Activated CD4-positive, alpha-beta T cell treated with anti-CD3 and anti-CD28 coated beads for 36 hours (primary cell): ENCODE measurements at regions not wholly inside any gene's neighbourhood (a gene's known extent, or its start where the extent isn't known, plus 50 kb on each side); places are given as distances from the start of the nearest gene placed in this dataset.
"Not testable (repeated sequence)": the region's sequence is repeated elsewhere in the genome, so short reads cannot be mapped to it uniquely, and the experiment has no call there.

ENCODE experiments used
- ATAC-seq: fragments of 200-7000 bp; cut with Tn5 transposase; one replicate; pipeline ENCODE4 v1.10.0; 2021; ENCODE audit warnings: mild to moderate bottlenecking, moderate library complexity
- CTCF ChIA-PET: fragments of 350-600 bp; sonication (Branson Sonifier 250); formaldehyde crosslinking; loops from one replicate; lab custom pipeline; 2021; ENCODE audit warnings: antibody characterized with exemption; lab: Charles Lee
- POLR2A ChIA-PET: fragments of 350-600 bp; sonication (Branson Sonifier 250); formaldehyde crosslinking; loops from one replicate; lab custom pipeline; 2021; ENCODE audit warnings: antibody characterized with exemption, inconsistent platforms; lab: Charles Lee
- DNase-seq: peaks from one replicate; pipeline ENCODE4 v3.0.0-alpha.2; 2020
- H3K27ac Mint-ChIP-seq: one replicate; pipeline ENCODE4 v1.8.0; 2021; ENCODE audit warnings: mixed read lengths
- H3K27me3 Mint-ChIP-seq: one replicate; pipeline ENCODE4 v1.8.0; 2021; ENCODE audit warnings: mixed read lengths
- H3K36me3 Mint-ChIP-seq: one replicate; pipeline ENCODE4 v1.8.0; 2021; ENCODE audit warnings: low read depth, mixed read lengths
- H3K4me1 Mint-ChIP-seq: one replicate; pipeline ENCODE4 v1.8.0; 2021; ENCODE audit warnings: mixed read lengths
- H3K4me3 Mint-ChIP-seq: one replicate; pipeline ENCODE4 v1.8.0; 2021; ENCODE audit warnings: mild to moderate bottlenecking, moderate library complexity, mixed read lengths
- H3K9me3 Mint-ChIP-seq: one replicate; pipeline ENCODE4 v1.8.0; 2021; ENCODE audit warnings: low read depth, mixed read lengths
- intact Hi-C, 2 experiments: fragments of 100-400 bp; cut with DNase I in 1 of 2; cut with micrococcal nuclease in 1 of 2; formaldehyde crosslinking; loops; one replicate each; pipeline versions ENCODE4 v1.14.2 to v1.15.1; 2022 to 2024; cut with DNase I, micrococcal nuclease

DNA sequence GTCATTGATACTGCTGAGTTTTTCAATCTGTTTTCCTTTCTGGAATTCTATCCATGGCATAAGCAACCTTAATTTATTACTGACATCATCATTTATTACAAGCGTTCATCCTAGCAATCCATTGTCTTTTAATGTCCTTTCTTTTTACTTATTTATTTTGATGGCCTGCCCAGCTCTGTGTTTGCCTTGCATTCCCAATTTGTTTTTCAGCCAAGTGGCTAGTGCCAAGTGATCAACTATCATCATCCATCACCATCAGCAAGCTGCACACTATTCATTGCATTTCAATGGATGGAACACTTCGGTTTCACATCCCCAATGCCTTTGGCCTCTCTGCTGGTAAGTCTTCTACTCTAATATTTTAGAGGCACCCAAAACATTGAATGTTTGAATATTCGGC, 831.7 kb upstream of the EPHA5 start:
- Mint-ChIP-seq H3K36me3 (no peaks in the 10 kb centered on the region), H3K27ac (no peak overlapping the region), H3K27me3 (no peaks in the 10 kb centered on the region), H3K4me1 (no peaks in the 10 kb centered on the region), H3K9me3 (peaks cover 4% of the 10 kb centered on the region), H3K4me3 (no peak overlapping the region)
- ChIA-PET POLR2A (no interaction called here), CTCF (no interaction called here)
- intact Hi-C loops = no loop called here
- ATAC-seq = no peak
- DNase-seq = no peak

- CTCF ChIA-PET = no interaction called here
- intact Hi-C loops = no loop called here
- DNase-seq (no peak), ATAC-seq (no peak)
- Mint-ChIP-seq H3K4me3 (no peak overlapping the region), H3K9me3 (peaks cover 3% of the 10 kb centered on the region), H3K36me3 (no peaks in the 10 kb centered on the region), H3K4me1 (no peaks in the 10 kb centered on the region), H3K27me3 (no peaks in the 10 kb centered on the region), H3K27ac (no peak overlapping the region)
- POLR2A ChIA-PET = no interaction called here
These were observed 820.4 kb upstream of the EPHA5 start for GRCh38 chr4:66490729-66491128.

GRCh38 chr4:66489783-66490452, 819.6 kb upstream of the EPHA5 start:
- H3K4me3 Mint-ChIP-seq = no peak overlapping the region
- H3K9me3 Mint-ChIP-seq = peaks cover 3% of the 10 kb centered on the region
- ATAC-seq = no peak
- H3K4me1 Mint-ChIP-seq = no peaks in the 10 kb centered on the region
- intact Hi-C loops = no loop called here
- no peak for DNase-seq
- ChIA-PET POLR2A (no interaction called here), CTCF (no interaction called here)
- H3K36me3 Mint-ChIP-seq = no peaks in the 10 kb centered on the region
- H3K27ac Mint-ChIP-seq = no peak overlapping the region
- H3K27me3 Mint-ChIP-seq = no peaks in the 10 kb centered on the region

- POLR2A ChIA-PET = no interaction called here
- ATAC-seq (no peak), DNase-seq (no peak)
- CTCF ChIA-PET = no interaction called here
- Mint-ChIP-seq H3K27ac (no peak overlapping the region), H3K4me1 (no peaks in the 10 kb centered on the region), H3K9me3 (peaks cover 3% of the 10 kb centered on the region), H3K36me3 (no peaks in the 10 kb centered on the region), H3K4me3 (no peak overlapping the region), H3K27me3 (no peaks in the 10 kb centered on the region)
- intact Hi-C loops = no loop called here
These were observed 819.1 kb upstream of the EPHA5 start for GRCh38 chr4:66489370-66489769.

GRCh38 chr4:66486068-66486467, 815.8 kb upstream of the EPHA5 start:
- ChIA-PET CTCF (no interaction called here), POLR2A (no interaction called here)
- no peak for DNase-seq
- Mint-ChIP-seq H3K27ac (no peak overlapping the region), H3K27me3 (no peaks in the 10 kb centered on the region), H3K4me3 (no peak overlapping the region), H3K4me1 (no peaks in the 10 kb centered on the region), H3K36me3 (no peaks in the 10 kb centered on the region), H3K9me3 (peaks cover 6% of the 10 kb centered on the region)
- ATAC-seq = no peak
- intact Hi-C loops = no loop called here

- ChIA-PET POLR2A (no interaction called here), CTCF (no interaction called here)
- no peak for DNase-seq
- ATAC-seq = no peak
- Mint-ChIP-seq H3K27ac (no peak overlapping the region), H3K9me3 (peaks cover 7% of the 10 kb centered on the region), H3K36me3 (no peaks in the 10 kb centered on the region), H3K4me1 (no peaks in the 10 kb centered on the region), H3K27me3 (no peaks in the 10 kb centered on the region), H3K4me3 (no peak overlapping the region)
- intact Hi-C loops = no loop called here
These were observed 811.9 kb upstream of the EPHA5 start for GRCh38 chr4:66482186-66482585.

GRCh38 chr4:66475596-66475995, 805.3 kb upstream of the EPHA5 start:
- Mint-ChIP-seq H3K27me3 (no peaks in the 10 kb centered on the region), H3K9me3 (peaks cover 8% of the 10 kb centered on the region), H3K36me3 (peaks cover 2% of the 10 kb centered on the region), H3K4me1 (no peaks in the 10 kb centered on the region), H3K4me3 (no peak overlapping the region), H3K27ac (no peak overlapping the region)
- intact Hi-C loops = no loop called here
- CTCF ChIA-PET = no interaction called here
- POLR2A ChIA-PET = no interaction called here
- DNase-seq (no peak), ATAC-seq (no peak)

GRCh38 chr4:66465111-66465510, 794.8 kb upstream of the EPHA5 start:
- no peak overlapping the region for H3K4me3 Mint-ChIP-seq
- peaks cover 8% of the 10 kb centered on the region for H3K9me3 Mint-ChIP-seq
- ChIA-PET CTCF (no interaction called here), POLR2A (no interaction called here)
- no peaks in the 10 kb centered on the region for H3K27me3 Mint-ChIP-seq
- intact Hi-C loops = no loop called here
- H3K4me1 Mint-ChIP-seq = no peaks in the 10 kb centered on the region
- H3K36me3 Mint-ChIP-seq = no peaks in the 10 kb centered on the region
- H3K27ac Mint-ChIP-seq = no peak overlapping the region
- DNase-seq = no peak
- no peak for ATAC-seq

DNA sequence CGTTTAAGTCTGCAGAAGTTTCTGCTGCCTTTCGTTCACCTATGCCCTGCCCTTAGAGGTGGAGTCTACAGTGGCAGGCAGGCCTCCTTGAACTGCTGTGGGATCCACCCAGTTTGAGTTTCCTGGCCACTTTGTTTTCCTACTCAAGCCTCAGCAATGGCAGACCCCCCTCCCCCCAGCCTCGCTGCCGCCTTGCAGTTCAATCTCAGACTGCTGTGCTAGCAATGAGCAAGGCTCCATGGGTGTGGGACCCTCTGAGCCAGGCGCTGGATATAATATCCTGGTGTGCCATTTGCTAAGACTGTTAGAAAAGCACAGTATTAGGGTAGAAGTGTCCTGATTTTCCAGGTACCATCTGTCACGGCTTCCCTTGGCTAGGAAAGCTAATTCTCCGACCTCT, 792.6 kb upstream of the EPHA5 start:
- H3K4me1 Mint-ChIP-seq, H3K27me3 Mint-ChIP-seq, DNase-seq, H3K27ac Mint-ChIP-seq, H3K4me3 Mint-ChIP-seq, intact Hi-C loops, ATAC-seq, POLR2A ChIA-PET, CTCF ChIA-PET, H3K9me3 Mint-ChIP-seq, H3K36me3 Mint-ChIP-seq: not testable (repeated sequence)

DNA sequence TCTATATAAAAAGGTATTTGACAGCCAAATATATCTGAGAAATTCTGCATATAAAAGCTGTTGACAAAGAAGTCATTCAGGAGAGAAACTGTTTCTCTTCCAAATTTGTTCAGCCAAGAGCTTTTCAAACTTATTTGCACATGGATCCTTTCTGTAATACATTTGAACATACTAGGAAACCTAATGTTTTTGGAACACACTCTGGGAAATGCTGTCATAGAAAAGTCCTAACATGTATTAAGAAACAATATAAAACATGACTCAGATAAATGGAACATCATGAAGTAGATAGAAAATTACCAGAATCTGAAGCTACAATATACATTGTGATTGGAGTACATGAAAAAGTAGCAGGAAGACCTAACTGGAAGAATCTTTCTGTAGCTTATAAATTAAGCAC, 781.5 kb upstream of the EPHA5 start:
- intact Hi-C loops = no loop called here
- CTCF ChIA-PET = no interaction called here
- Mint-ChIP-seq H3K27ac (no peak overlapping the region), H3K36me3 (no peaks in the 10 kb centered on the region), H3K4me1 (no peaks in the 10 kb centered on the region), H3K27me3 (no peaks in the 10 kb centered on the region), H3K4me3 (no peak overlapping the region), H3K9me3 (peaks cover 3% of the 10 kb centered on the region)
- ATAC-seq (no peak), DNase-seq (no peak)
- POLR2A ChIA-PET = no interaction called here

DNA sequence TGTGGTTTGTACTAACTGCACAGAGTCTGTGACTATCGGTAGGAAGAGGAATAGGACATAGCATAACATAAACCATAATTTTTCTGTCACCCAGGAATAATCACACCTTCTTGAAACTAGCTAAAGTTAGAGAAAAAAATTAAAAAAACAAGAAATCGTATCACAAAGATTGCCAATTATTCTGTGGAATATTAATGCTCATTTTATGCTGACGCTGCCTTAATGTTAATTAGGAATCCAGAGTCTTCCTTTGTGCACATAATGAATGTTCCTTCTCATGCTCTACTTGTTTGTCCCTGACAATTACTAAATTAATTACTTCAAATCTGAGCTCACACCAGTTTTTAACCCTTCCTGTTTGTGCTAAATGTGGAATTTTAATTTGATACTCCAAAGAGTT, 772.7 kb upstream of the EPHA5 start:
- CTCF ChIA-PET = interaction anchor here (0.9 kb wide), 1 partner anchor 19 kb away, joined by 3 read pairs; no protein-coding TSS in a partner anchor
- ATAC-seq (no peak), DNase-seq (no peak)
- intact Hi-C loops = no loop called here
- H3K4me3 Mint-ChIP-seq = no peak overlapping the region
- POLR2A ChIA-PET = no interaction called here
- no peaks in the 10 kb centered on the region for H3K36me3 Mint-ChIP-seq
- no peaks in the 10 kb centered on the region for H3K27me3 Mint-ChIP-seq
- H3K4me1 Mint-ChIP-seq = no peaks in the 10 kb centered on the region
- no peaks in the 10 kb centered on the region for H3K9me3 Mint-ChIP-seq
- H3K27ac Mint-ChIP-seq = no peak overlapping the region

- Mint-ChIP-seq H3K27ac (no peak overlapping the region), H3K27me3 (no peaks in the 10 kb centered on the region), H3K4me1 (no peaks in the 10 kb centered on the region), H3K4me3 (no peak overlapping the region), H3K9me3 (peaks cover 6% of the 10 kb centered on the region), H3K36me3 (no peaks in the 10 kb centered on the region)
- intact Hi-C loops = no loop called here
- ChIA-PET POLR2A (no interaction called here), CTCF (no interaction called here)
- ATAC-seq (no peak), DNase-seq (no peak)
These were observed 769.2 kb upstream of the EPHA5 start for GRCh38 chr4:66439508-66439907.

- ChIA-PET POLR2A (no interaction called here), CTCF (no interaction called here)
- H3K27ac Mint-ChIP-seq = no peak overlapping the region
- DNase-seq (no peak), ATAC-seq (no peak)
- no peaks in the 10 kb centered on the region for H3K36me3 Mint-ChIP-seq
- H3K4me3 Mint-ChIP-seq = no peak overlapping the region
- H3K9me3 Mint-ChIP-seq = peaks cover 9% of the 10 kb centered on the region
- no peaks in the 10 kb centered on the region for H3K4me1 Mint-ChIP-seq
- no peaks in the 10 kb centered on the region for H3K27me3 Mint-ChIP-seq
- intact Hi-C loops = no loop called here
These were observed 763.4 kb upstream of the EPHA5 start for GRCh38 chr4:66433706-66434105.
